ENCODE measurements at regions not wholly inside any gene's neighbourhood (a gene's known extent, or its start where the extent isn't known, plus 50 kb on each side); places are given as distances from the start of the nearest gene placed in this dataset.

- TF ChIP-seq POLR2A (IDR thresholded peaks at IDR 0.05) (no peak), CTCF (IDR thresholded peaks at IDR 0.05) (no peak)
These were observed 53.6 kb upstream of the LRRC1 start for GRCh38 chr6:53741034-53741823.

Measured in prostate gland (tissue), 2 donors.